Suppressor macrophage (primary cell): ENCODE measurements at regions not wholly inside any gene's neighbourhood (a gene's known extent, or its start where the extent isn't known, plus 50 kb on each side); places are given as distances from the start of the nearest gene placed in this dataset.

ENCODE experiments used
- DNase-seq, 4 experiments: peaks; one replicate each; pipeline ENCODE4 v3.0.0-alpha.2; 2020 to 2022

DNA sequence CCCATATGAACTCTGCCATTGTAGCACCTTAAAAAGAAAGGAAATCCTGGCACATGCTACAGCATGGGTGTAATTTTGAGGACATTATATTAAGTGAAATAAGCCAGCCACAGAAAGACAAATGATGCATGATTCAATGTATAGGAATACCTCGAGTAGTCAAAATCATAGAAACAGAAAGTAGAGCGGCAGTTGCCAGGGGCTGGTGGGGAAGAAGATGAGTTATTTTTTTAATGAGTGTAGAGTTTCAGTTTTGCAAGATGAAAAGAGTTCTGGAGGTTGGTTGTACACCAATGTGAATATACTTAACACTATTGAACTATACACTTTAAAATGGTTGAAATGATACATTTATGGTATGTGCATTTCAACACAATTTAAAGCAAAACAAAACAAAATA, 133.0 kb downstream of the ZDHHC21 start:
- no peak for DNase-seq

DNA sequence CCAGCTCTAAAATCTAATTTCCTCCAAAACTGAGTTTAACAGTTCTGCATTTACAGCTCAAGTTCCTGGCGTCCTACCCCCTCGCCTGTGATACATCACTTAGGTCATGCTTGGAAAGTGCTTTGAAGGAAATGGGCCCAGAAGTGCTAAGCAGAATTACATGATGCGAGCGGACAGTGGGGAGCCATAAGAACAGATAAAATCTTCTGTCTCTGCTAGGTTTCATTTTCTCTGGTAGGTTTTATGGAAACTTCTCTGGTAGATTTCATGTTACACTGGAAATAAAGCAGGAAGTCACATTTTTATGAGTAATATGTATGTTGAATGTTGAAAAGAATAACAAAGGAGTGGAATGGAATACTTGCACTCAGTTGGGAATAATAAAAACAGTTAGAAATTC, 138.3 kb downstream of the ZDHHC21 start:
- no peak for DNase-seq

DNA sequence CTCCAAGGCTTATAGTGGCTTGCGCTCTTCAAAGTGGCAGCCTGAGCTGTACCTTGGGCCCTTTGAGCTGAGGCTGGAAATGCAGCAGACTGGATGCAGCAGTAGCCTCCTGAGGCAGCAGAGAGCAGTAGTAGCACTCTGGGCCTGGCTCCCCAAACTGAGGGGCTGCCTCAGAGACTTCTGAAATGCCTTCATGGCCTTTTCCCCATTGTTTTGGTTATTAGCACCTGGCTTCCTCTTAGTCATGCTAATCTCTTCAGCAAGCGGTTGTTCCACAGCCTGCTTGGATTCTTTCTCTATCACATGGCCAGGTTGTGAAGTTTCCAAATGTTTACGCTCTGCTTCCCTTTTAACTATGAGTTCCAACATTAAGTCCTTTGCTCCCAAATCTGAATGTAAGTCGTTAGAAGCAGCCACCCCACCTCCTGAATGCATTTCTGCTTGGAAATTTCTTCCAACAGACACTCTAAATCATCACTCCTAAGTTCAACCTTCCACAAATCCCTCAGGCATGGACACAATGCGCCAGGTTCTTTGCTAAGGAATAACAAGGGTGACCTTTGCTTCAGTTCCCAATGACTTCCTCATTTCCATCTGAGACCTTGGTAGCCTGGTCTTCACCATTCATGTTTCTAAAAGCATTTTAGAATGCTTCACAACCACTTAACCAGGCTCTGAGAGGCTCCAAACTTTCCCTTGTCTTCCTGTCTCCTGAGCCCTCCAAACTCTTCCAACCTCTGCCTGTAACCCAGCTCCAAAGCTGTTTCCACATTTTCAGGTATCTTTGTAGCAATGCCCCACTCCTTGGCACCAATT, 145.8 kb downstream of the ZDHHC21 start:
- DNase-seq: no peak

DNA sequence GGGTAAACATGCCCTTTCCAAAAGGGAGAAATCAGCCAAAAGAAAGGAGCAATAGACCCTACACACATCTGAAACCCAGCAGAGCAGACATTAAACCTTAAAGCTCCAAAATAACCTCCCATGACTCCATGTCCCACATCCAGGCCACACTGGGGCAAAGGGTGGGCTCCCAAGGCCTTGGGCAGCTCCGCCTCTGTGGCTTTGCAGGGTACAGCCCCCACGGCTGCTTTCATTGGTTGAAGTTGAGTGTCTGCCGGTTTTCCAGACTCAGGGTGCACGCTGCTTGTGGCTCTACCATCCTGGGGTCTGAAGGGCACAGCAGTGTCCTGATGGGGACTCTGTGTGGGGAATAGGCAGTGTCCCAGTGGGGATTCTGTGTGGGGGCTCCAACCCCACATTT, 146.5 kb downstream of the ZDHHC21 start:
- no peak for DNase-seq

DNA sequence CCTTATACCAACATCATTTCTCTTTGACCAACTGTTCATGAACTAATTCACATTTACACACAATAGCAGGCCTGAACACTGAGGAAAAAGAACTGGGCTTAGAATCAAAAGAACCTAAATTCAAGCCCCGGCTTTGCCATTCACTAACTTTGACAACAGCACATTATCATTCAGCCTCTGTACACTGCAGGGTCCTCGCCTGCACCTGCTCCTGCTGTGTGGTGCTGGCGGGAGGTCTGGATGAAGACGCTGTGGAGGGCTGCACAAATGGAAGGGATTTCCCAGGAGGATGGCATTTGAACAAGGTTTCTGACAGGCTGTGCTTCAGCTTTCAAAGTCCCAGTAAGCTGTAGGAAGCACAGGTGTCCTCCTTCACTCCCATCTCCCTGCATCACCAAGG, 151.2 kb downstream of the ZDHHC21 start:
- DNase-seq: no peak

DNA sequence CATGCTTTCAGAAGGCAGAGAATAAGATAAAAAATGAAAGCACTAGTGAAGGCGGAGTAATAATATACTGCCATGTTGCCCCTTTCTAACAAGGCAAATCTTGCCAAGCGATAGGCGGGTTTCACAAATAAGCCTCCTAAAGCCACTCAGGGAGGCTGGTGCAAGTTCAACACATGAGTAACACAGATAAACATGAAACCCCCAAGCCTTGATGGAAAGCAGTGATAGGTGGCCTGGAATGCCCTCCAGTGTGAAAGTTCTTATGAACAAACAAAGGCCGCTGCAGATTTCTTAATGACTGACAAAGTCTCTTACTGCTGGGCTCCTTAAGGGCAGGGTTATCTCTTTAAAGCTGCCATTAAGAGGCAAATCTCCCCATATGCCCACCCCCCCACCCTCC, 154.7 kb downstream of the ZDHHC21 start:
- no peak for DNase-seq

DNA sequence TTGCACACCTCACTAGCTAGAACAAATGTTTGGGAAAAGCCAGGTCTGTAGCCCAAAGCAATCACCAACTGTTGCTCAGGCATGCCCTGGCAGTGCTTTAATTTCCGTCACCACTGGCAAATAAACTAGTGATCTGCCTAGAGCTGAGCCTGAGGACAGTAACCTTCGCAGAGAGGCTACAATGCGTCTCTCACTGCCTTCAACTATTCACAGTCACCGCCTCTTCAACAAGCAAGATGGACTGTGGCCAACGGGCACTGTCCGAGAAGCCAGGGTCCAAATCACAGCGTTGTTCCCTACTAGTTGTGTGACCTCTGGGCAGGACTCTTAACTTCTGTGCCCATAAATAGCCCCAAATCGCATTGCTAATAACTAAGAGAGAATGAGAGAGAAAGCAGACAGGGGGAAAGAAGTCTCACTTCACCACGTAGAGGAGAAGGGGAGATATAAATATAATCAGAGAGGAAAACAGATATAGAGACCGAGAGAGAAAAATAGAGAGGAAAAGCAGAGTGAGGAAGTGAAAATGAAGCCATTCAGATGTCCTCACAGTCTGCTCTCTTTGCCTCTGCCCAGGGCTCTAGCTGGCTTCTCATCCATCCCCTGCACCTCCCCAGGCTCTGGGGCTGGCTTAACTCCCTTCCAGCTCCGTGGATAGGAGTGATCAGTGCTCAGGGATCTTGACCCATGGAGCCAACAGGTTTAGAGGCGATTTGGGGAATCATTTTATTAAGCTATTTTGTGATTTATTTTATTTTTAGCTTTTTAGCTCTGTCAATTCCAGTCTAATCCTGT, 157.9 kb downstream of the ZDHHC21 start:
- no peak for DNase-seq

DNA sequence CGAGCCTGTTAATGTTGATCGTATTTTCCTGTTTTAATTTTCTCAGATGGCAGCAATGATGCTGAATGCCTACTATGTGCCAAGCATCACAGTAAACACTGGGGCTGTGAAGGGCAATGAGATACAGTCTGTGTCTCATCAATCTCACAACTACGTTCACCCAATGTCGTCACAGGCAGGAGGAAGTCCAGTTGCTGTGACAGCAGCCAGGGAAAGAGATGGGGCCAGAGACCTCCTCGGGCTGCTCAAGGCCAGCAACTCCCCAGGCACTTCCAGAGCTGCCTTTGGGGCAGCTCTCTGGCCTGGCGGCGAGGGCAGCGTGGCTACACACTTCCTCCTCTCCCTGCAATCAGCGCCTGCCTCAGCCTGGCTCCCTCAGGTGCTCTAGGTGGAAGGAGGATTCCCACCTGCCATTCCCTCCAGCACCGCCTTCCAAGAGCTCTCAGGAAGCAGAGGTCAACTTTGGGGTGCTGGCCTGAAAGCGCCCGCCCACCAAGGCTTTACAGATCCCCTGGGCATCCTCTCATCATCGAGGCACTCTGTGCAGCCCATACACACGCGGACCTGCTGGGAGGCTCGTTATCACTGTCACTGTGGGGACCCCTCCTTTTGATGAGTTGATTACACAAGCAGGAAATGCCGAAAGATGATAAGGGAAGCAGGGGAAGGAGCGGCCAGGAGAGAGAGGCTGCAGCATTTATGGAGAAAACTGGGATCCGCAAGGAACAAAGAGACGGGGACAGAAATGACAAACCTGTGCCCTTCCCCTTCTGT, 159.2 kb downstream of the ZDHHC21 start:
- no peak for DNase-seq

DNA sequence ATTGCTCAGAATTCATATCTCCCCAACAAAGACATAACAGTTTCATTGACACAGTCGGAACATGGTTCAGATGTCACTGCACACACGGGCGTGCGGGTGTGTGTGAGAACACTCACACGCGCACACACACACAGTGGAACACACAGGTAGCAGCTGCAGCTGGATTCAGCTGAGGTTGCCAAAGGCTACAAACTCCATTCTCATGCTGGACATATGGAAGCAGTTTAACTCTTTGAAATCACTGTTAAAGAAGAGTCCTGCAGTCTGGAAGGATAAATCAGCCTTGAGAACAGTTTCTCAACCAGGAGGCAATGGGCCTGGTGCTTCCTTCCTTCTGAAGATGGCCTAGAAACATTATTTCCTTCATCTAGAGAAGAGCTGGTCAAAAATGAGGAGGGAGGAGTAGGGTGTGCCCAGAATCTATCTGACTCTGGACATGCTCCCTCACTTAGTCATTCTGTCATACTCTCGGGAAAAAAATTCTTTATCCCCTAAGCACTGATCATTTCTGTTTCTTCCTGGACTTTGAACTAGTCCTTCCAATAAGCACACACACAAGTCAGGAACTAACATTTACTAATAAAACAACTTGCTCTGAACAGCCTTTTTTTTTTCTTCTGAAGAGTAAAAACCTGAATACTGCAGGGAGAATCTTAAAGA, 160.6 kb downstream of the ZDHHC21 start:
- DNase-seq: no peak

DNA sequence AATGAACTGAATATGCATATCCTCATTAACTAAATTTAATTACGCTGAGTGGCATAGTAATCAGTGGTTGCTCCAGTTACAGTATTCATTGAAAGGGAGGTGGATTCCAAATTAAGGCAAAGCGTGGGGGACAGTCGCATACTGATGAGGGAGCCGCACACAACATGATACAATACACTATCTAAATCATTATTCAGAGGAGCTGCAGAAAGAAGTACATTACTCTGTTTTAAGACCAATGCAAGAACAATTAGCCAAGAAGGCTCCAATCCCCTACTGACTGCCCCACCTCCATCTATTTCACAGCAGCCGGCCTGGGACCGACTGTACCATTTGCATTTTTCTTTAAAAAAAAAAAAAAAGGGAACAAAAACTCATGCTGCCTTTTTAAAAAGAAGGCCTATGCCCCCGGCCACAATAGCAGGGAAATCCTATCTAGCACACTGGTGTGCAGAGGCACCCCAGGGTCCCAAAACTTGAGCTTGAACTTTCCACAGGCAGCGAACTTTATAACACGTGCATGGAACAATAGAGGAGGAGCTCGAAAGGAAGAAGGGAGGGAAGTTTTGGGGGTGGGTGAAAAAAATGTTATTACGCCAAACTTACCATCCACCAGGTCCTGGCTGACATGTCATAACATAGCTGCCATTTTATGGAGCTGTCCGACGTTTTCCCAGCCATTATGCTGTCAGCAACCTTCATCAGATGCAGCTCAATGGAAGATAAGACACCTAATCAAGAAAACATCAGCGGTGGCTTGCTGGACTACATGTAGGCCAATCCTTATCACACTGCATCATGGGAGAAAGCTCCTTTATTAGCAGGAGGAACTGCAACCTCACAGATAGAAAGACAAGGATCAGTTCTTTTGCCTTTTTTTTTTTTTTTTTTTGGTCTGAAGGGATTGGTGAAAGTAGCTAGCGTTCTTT, 161.6 kb downstream of the ZDHHC21 start:
- DNase-seq: no peak

DNA sequence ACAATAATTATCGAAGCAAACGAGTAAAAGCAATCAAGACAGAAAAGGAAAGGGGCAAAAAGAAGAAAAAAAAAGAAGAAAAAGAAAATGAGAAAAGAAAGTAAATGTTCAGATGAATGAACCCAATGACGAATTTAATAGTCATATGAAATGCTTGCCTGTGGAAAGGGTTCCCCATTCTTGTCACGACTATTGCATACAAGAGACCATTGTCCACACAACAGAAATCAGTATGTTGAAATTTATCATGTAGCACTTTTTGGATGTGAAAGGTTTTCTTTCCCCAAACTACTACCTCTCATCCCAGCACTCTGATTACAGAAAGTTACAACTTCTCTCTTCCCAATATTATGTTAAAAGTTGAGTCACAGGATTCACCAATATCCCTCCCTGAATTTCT, 162.4 kb downstream of the ZDHHC21 start:
- DNase-seq: no peak

DNA sequence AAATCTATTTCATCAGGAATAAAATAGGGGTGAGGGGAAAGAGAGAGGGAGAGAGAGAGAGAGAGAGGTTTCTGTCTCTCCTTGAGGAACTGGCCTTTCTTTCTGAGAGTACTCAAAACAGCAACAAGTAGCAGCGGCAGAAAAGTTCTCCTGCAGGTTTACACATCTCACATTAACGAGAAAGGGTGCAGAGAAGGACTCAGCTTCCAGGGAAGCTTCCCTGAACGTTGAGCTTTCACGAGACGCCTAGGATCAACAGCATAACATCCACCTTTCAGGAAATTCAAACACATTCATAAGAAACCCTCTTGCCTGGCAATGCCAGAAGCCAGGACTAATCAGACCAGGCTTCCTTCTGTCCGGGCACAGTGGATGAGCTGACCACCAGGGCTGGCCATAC, 162.9 kb downstream of the ZDHHC21 start:
- no peak for DNase-seq

DNA sequence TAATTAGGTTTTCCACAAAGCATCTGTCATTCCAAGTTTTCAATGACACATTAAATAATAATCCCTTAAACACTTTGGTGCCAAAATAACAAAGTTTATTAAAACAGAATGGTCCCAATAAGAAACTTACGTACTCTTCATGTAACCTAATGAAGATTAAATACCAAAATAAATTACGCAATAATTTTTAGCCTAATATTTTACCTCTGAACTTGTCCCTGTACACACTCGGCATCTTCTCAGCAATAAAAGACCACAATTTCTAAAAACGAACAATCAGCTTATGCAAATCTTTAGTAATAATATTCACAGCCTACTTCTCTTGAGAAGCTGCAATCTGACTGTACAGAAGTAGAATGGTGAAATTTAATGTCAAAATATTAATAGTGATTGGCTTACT, 163.6 kb downstream of the ZDHHC21 start:
- DNase-seq: no peak

DNA sequence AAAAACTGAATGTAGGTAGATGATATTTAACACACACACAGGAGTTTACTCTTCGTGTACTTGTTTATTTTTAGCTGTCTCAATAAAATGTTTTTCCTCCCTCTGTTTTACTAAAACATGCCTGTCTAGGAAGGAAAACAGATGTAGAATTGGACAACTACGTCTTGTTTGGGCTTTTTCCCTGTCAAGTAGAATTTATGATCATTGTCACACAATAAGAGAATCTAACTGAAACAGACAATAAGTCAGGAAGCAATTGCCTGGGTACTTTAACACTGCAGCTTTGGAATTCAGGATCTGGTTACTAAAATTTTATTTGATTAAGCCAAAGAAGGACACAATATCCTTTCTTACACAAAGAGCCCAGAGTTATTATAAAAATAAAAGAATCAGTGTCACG, 164.2 kb downstream of the ZDHHC21 start:
- DNase-seq: no peak

DNA sequence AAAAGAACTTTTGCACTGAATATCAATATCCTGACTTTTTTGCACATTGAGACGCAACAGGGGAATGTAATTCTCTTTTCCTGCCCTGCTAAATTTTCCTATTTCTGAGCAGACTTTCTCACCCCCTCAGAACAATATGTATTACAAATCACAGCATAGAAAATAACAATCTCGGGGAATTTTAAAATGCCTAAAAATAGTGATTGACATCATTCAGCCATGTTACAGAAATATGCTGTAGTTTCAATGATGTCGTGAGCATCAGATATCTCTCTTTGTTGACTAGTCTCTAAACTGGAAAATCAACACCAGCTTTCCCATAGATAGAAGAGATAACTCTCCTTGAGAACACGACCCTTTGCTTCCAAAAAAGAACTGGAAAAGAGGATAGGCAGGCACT, 166.7 kb downstream of the ZDHHC21 start:
- no peak for DNase-seq

DNA sequence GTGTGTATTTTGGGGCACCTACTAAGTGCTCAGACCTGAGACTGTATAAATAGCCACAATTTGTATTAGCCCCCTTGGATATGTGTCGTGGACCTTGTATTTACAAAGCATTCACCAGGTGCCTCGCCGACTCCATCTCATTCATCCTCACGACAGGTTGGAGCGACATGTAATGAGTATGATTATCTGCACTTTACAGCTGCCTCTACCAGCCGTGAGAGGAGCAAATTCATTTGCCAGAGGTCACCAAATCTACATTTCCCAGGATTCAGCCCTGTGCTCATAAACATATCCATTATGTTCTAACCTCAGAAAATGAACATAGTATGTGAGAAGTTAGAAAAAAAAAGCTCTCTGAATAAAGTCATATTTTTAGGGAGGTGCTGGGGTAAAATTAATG, 167.4 kb downstream of the ZDHHC21 start:
- no peak for DNase-seq

DNA sequence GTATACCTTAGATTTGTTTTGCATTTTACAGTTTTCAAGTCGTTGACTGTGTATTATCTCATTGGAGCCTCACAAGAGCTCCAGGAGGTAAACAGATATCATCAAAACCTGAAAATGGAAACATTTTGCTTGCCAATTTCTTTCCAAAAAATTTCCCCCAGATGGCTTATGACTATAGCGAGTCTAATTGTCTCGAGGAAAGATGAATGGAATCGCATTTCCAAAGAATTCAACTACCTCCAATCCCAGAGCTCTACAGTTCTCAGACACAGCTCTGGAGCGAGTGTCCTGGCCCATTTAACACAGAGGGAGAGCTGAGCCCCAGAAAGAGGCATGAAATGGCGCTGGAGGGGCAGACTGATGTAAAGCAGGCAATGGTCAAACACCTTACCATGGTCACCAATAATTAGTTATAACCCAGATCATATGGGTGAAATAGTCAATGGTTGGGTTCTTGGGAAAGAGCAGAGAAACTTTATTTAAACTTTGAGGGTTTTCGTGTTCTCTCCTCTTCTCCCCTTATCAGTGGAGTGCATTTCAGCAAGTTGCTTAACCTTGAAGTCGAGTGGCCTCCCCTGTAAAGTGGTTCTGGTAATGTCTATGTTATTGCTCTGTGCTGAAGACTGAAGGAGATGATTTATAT, 168.2 kb downstream of the ZDHHC21 start:
- DNase-seq: no peak

DNA sequence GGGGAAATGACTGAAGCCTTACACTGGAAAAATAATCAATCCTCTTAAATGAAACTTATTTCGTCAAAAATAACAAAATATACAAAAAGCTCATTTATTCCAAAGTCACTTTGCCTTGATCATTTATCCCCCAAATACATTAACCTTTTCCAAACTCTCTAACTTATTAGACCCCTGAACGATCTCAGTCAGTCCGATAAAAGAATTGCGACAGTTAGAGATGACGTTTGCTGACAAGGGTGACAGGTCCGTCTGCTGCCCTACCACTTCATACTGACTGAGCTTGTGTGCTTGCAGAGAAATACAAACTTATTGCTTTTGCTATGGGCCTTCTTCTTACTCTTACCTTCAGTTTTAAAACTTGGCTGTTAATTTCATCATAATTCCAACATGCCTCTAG, 169.7 kb downstream of the ZDHHC21 start:
- DNase-seq: no peak

DNA sequence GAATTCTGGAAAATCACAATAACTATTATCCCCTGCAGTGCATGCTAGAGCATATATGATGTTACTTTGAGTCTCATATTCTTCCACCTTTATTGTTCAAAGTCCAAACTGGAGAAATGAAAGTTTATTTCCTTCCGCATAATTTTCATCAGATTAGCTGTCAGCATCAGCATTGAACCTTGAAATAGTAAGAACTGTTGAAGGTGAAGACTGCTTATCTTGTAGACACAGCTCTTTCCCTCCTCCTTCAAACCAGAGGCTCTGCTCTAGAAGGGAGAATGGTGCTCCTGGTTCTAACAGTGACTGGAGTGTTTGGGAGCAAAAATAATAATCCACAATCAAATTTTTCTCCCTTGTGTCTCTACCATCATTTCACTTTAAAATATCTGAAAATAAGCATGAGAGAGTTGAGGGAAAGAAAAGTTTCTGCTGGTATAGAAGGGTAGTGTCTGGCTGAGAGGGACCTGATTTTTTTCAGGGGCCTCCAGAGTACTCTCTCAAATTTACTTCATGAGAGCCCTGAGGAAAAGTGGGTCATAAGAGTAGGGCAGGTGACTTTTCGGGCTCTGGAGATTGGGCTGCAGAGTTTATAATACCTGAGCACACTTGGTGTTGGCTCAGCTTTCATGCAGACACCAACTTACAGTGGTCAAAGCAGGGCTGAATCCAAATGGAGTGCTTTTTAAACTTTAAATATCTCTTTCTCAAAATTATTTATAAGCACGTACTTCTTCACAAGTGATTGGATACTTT, 170.4 kb downstream of the ZDHHC21 start:
- no peak for DNase-seq

DNA sequence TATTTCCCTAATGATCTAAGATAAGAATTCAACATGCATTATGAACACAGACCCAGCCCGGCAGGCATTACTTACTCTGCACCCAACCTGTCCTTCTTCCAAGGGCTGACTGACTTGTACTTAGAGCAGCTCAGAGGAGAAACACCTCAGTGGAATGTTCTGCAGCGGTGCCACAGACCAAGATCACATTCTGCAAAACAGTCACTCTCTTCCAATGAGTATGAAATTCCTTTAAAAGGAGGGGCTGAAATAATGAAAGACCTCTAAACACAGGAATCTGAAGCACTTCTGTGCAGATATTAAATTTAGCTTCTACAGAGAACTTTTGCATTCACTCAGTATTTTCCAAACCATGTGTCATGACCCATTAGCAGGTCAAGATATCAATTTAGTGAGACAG, 172.9 kb downstream of the ZDHHC21 start:
- no peak for DNase-seq
